ENCODE measurements at regions not wholly inside any gene's neighbourhood (a gene's known extent, or its start where the extent isn't known, plus 50 kb on each side); places are given as distances from the start of the nearest gene placed in this dataset.
"Not testable (repeated sequence)": the region's sequence is repeated elsewhere in the genome, so short reads cannot be mapped to it uniquely, and the experiment has no call there.

DNA sequence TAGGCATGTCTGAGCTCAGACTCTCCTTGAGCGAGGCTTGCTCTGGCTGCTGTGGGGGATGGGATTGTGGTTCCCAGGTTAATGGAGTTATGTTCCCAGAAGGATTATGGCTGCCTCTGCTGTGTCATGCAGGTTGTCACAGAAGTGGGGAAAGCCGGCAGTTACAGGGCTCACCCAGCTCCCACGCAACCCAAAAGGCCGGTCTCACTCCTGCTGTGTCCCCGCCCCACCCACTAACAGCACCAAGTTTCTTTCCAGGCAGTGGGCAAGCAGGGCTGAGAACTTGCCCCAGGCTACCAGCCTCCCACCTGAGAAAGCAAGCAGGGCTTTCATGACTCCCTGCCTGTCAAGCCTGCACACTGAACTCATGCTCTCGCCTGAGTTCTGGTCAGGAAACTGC lies 750.5 kb downstream of the FRK start:
- in situ Hi-C loops (cut with HindIII; ENCODE audit: low sequenced_read_pairs), result no loop called here

- in situ Hi-C loops (cut with HindIII; ENCODE audit: low sequenced_read_pairs), result no loop called here
These were observed 758.0 kb downstream of the FRK start for GRCh38 chr6:115302731-115303130.

DNA sequence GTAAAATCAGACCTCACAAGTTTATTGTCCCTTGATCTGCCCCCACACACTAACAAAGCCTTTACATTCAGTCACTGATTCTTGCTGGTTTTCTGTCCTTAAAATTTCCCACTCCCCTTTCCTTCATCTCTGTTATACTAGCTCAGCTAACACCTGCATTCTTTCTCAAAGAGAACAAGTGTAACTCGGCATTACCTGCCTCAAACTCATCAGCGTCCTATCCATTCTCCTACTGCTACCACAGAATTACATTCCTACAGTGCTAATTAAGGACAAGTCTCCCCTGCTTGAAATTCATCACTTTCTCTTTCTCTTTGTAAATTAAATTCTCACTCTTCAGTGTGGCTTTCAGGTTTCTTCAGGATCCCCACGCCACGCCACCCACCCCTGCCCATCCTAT lies 773.2 kb downstream of the FRK start:
- in situ Hi-C loops (cut with HindIII; ENCODE audit: low sequenced_read_pairs), result no loop called here

GRCh38 chr6:115276881-115277565 lies 783.7 kb downstream of the FRK start:
- in situ Hi-C loops (cut with HindIII; ENCODE audit: low sequenced_read_pairs), result no loop called here

GRCh38 chr6:115272311-115272710 lies 788.4 kb downstream of the FRK start:
- in situ Hi-C loops (cut with HindIII; ENCODE audit: low sequenced_read_pairs), result no loop called here

- in situ Hi-C loops (cut with HindIII; ENCODE audit: low sequenced_read_pairs), result no loop called here
These were observed 789.3 kb downstream of the FRK start for GRCh38 chr6:115271434-115271833.

DNA sequence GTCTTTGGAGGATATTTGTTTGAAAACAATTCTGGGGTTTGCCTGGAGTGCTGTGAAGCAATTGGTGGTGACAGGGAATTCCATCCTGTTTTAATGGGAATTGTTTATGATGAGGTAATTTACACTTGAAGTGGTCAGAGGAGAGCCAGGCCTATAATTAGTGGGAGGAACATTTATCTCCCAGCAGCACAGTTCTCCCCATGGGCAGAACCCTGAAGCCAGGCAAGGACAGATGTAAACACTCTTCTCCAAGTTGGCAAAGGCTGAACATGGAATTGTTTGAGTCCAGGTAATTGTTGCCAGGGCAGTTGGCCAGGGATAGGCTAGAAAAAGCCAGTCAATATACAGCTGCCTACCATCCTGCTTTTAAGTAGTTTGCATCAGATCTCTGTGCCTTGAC lies 789.7 kb downstream of the FRK start:
- in situ Hi-C loops (cut with HindIII; ENCODE audit: low sequenced_read_pairs), result no loop called here

- in situ Hi-C loops (cut with HindIII; ENCODE audit: low sequenced_read_pairs), result no loop called here
These were observed 819.3 kb downstream of the FRK start for GRCh38 chr6:115241373-115241772.

DNA sequence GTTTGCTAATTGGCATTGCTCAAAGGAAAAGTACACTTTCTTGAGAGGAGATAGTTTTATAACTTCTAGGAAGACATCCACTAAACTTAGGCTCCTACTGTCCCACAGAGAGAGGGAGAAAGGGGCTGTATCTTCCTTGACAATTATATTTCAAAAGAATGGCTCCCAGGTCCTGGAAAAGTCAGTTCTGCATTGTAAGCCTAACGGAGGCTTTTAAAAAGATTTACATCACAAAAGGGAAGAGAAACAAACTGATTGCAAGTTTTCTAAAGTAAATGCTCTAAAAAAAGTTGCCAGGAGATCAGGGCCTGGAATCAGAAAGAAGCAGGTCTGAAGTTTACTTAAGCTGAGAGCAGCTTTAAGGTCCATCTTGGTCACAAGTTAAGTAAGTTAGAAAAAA lies 839.5 kb downstream of the FRK start:
- in situ Hi-C loops (cut with HindIII; ENCODE audit: low sequenced_read_pairs), result no loop called here

- in situ Hi-C loops (cut with HindIII; ENCODE audit: low sequenced_read_pairs), result no loop called here
These were observed 840.0 kb downstream of the FRK start for GRCh38 chr6:115220551-115221159.

- in situ Hi-C loops (cut with HindIII; ENCODE audit: low sequenced_read_pairs), result no loop called here
These were observed 841.0 kb downstream of the FRK start for GRCh38 chr6:115219645-115220044.

DNA sequence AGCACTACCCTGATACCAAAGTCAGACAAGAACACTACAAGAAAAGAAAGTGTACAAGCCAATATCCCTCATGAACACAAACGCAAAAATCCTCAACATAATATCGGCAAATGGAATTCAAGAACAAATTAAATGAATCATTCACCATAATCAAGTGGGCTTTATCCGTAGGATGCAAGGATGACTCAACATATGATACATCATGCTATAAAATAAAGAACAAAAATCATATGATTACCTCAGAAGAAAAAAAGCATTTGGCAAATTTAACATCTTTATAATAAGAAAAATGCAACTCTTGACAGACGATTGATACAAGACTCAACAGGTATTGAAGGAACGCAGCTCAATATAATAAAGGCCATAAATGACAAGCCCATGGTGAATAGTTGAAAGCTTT lies 843.9 kb downstream of the FRK start:
- in situ Hi-C loops (cut with HindIII; ENCODE audit: low sequenced_read_pairs), result no loop called here

DNA sequence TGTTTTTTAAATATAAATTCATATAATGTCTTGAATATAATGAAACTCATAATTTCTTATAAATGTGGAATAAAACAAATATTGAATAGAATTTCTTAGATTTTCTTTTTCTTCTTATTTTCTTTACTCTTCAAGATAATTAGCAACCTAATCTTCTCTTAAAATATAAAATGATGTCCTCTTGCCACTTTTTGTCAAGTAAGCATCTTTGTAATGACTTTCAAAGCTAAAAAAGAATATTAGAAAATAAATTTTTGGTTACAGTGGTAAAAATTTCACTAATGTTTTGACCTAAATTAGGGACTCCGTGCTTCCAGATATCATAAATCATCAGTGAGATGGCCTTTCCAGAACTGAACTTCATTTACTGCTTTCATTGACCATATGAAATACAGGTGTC lies 846.4 kb downstream of the FRK start:
- in situ Hi-C loops (cut with HindIII; ENCODE audit: low sequenced_read_pairs), result no loop called here

- in situ Hi-C loops (cut with HindIII; ENCODE audit: low sequenced_read_pairs), result no loop called here
These were observed 857.3 kb downstream of the FRK start for GRCh38 chr6:115203381-115203780.

DNA sequence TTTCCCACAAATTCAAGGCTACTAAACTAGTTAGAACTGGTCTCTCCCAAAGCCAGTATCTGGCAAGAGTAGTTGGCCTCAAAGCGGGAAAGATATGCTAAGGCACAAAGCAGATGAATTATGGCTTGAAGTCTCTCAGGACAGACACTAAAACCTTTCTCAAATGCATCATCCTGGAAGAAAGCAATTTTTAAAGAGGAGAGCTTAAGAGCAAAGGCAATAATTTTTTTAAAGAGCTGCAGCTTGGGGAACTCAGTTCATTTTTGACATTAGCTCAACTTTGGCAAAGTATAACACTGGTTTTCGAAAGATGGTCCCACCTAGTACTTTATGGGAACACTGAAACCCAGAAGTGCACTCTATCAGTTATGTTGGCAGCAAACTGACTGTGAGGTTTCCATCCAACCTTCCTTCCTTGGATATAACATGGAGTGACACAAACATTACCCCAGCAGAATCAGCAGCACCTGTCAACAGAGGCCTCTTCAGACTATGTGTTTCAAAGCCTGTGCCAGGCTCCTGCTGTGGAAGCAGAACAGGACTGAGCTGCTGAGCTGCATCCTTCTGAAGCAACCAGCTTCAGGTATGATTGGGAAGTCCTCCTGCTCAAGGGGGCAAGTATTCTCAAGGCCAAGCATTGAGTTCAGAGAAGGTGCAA lies 852.3 kb upstream of the HS3ST5 start:
- in situ Hi-C loops (cut with HindIII; ENCODE audit: low sequenced_read_pairs), result no loop called here

- in situ Hi-C loops (cut with HindIII; ENCODE audit: low sequenced_read_pairs), result no loop called here
These were observed 849.2 kb upstream of the HS3ST5 start for GRCh38 chr6:115191989-115192388.

- in situ Hi-C loops (cut with HindIII; ENCODE audit: low sequenced_read_pairs), result no loop called here
These were observed 847.7 kb upstream of the HS3ST5 start for GRCh38 chr6:115190534-115190933.

DNA sequence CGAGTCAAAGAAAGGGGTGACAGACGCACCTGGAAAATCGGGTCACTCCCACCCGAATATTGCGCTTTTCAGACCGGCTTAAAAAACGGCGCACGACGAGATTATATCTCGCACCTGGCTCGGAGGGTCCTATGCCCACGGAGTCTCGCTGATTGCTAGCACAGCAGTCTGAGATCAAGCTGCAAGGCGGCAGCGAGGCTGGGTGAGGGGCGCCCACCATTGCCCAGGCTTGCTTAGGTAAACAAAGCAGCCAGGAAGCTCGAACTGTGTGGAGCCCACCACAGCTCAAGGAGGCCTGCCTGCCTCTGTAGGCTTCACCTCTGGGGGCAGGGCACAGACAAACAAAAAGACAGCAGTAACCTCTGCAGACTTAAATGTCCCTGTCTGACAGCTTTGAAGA lies 832.6 kb upstream of the HS3ST5 start:
- in situ Hi-C loops (cut with HindIII; ENCODE audit: low sequenced_read_pairs), result not testable (repeated sequence)

DNA sequence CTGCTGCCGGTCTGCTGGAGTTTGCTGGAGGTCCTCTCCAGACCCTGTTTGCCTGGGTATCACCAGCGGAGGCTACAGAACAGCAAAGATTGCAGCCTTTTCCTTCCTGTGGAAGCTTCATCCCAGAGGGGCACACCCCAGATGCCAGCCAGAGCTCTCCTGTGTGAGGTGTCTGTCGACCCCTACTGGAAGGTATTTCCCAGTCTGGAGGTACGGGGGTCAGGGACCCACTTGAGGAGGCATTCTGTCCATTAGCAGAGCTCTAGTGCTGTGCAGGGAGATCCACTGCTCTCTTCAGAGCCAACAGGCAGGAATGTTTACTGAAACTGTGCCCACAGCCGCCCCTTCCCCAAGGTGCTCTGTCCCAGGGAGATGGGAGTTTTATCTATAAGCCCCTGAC lies 823.1 kb upstream of the HS3ST5 start:
- in situ Hi-C loops (cut with HindIII; ENCODE audit: low sequenced_read_pairs), result not testable (repeated sequence)

DNA sequence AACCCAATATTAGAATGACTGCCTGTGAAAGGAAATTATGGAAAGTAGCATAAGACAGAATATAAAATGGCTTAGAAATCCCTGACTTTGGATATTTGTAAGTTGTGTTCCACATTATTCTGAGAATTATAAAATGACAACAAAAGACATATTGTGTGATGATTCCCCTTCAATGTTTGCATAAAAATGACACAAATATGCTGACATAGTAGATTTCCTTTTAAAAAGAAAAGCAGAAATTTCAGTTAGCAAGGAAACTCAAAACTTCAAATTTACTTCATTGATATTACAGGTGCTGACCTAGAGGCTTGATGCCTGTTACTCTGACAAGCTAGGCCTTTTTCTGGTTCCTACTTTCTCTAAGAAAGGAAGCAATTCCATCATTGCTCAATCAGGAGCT lies 816.9 kb upstream of the HS3ST5 start:
- in situ Hi-C loops (cut with HindIII; ENCODE audit: low sequenced_read_pairs), result no loop called here

- in situ Hi-C loops (cut with HindIII; ENCODE audit: low sequenced_read_pairs), result no loop called here
These were observed 795.1 kb upstream of the HS3ST5 start for GRCh38 chr6:115137910-115138309.

DNA sequence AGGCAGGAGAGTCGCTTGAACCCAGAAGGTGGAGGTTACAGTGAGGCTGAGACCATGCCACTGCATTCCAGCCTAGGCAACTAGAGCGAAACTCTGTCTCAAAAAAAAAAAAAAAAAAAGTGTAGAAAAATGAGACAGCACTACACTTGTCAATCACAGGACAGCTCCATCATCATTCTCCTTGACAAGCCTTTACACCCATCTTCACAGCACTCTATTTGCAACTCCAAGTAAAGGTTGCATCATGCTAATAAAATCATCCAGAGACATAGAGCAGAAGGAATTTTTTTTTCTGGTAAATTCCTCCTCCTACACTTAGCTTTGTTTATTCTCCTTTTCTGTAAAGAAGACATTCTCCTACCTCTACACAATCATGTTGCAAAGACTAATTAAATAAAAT lies 791.0 kb upstream of the HS3ST5 start:
- in situ Hi-C loops (cut with HindIII; ENCODE audit: low sequenced_read_pairs), result no loop called here

Data from DLD1 (cell line).